HG03558 (cell line): ENCODE measurements at regions not wholly inside any gene's neighbourhood (a gene's known extent, or its start where the extent isn't known, plus 50 kb on each side); places are given as distances from the start of the nearest gene placed in this dataset.

Experiments used
- ATAC-seq: cut with Tn5 transposase; IDR thresholded peaks from one replicate; pipeline ENCODE4 v1.9.1; 2021; ENCODE audit warnings: moderate number of reproducible peaks; ENCODE audit not compliant: unreplicated experiment; ENCODE audit errors: extremely low read depth

DNA sequence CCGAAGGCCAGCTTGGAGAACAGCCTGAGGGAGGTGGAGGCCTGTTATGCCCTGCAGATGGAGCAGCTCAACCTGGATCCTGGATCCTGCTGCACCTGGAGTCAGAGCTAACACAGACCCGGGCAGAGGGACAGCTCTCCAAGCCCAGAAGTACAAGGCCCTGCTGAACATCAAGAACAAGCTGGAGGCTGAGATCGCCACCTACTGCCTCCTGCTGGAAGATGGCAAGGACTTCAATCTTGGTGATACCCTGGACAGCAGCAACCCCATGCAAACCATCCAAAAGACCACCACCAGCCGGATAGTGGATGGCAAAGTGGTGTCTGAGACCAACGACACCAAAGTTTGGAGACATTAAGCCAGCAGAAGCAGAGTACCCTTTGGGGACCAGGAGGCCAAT, 223.5 kb upstream of the ID4 start:
- no peak for ATAC-seq

GRCh38 chr6:19616022-19616421, 221.1 kb upstream of the ID4 start:
- ATAC-seq = no peak

DNA sequence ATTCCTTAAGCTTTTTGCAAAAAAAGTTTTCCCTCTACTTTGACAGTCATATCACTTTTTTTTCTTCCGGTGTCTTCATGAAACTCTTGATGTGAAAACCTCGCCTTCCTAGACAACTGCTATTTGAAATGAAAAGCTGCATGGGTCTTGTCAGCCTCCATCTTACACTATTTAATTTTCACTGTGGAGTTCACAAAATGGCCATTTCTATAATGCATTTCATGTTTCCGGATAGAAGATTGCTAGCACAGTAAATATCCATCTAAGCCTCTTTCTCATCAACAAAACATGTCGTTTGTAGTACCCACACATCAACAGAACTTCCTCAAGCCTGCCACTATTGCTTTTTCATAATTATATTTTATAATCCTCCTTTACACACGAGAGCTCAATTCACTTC, 204.9 kb upstream of the ID4 start:
- no peak for ATAC-seq

DNA sequence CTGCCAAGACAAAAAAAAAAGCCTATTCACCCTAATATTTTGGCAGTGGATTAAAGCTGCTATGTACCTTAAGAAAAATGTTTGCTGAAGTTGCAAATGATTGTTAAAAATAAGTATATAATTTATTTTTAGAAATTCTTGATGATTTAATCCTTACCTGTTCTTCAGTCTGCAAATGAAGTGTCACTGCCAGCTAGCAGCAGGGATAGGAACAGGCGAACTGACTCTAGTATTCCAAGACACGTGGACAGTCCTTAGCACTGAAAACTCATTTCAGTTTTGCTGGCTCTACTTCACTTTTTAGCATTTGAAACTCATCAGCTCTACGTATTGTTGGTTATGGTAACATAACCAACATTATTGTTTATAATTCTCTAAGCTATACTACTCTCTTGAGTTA, 204.4 kb upstream of the ID4 start:
- no peak for ATAC-seq

GRCh38 chr6:19635728-19636127, 201.4 kb upstream of the ID4 start:
- no peak for ATAC-seq

DNA sequence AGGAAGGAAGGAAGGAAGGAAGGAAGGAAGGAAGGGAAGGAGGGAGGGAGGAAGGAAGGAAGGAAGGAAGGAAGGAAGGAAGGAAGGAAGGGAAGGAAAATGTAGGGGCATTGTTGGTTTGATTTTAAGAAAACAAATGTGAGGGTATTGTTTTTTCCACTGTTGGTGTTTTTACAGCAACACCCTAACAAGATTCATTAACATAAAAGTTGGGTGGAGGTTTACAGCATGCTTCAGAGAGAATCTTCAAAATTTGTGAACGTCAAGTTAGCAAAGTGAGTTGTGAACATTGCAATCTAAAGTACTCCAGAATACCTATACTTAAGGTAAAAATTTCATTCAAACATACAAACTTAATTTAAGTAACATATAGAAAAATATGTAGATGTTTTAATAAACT, 200.2 kb upstream of the ID4 start:
- ATAC-seq = no peak

DNA sequence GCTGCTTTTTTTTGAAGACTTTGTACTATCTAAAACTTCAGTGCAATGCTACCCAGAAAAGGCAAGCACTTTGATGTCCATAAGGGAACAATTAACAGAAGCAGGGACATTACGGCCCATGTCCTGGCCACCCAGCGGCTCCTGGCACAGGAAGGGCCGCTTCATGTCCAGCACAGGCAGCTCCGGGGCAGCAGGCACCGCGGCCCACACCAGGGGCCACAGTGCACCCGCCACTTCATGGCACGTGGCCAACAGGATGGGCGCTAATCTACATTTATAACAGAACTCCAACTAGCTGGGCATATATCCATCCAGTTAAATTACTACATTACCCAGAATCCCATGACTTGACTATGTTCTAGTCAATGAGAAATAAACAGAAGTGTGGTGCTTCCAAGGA, 198.2 kb upstream of the ID4 start:
- ATAC-seq = no peak

DNA sequence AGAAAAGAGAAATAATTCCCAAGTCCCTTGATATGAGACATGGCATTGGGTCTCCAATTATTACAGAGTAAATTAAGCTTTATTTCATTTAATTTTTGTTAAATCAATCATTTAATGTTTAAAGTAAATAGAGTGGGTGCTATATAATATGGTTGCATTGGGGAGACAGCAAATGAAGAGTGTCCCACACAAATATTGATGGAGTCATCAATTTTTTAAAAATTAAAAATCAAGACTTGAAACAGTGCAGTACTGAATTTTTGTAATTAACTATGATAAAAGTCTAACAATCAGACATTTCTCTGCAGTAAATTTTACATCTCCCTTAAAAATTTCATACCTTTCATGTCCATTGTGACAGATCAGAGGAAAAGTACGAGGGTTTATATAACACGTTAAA, 193.9 kb upstream of the ID4 start:
- ATAC-seq = no peak

DNA sequence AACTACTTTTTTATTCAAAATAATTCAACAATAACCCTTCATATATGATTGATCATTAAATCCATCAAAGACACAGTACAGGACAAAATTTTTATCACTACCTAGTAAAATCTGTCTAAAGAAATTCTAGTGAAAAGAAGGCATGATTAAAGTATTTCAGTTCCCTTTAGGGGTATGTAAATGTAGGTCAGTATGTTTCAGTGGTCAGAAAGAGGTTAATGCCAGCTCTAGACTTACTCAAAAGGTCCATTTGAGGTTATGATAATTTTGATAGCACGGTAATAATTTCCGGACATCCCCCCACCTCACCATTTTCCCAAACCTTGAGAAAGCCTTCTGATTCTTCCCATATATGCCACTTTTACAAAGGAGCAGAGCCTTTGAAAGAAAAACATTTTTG, 193.5 kb upstream of the ID4 start:
- no peak for ATAC-seq

DNA sequence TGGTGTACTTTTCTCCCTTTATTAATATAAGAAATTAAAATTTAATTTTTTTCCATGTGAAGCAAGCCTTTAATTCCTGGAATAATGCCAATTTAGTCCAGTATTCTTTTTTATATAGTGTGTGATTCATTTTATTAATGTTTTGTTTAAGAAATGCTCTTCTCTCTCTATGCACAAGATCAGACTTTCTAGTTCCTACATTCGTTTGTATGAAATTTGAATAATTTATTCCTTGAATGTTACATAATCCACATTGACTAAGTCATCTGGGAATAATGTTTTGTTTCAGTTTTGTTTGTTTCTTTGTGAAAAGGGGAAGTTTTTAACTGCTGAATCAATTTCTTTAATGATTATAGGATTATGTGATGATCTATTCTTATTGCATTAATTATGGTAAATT, 181.4 kb upstream of the ID4 start:
- no peak for ATAC-seq

DNA sequence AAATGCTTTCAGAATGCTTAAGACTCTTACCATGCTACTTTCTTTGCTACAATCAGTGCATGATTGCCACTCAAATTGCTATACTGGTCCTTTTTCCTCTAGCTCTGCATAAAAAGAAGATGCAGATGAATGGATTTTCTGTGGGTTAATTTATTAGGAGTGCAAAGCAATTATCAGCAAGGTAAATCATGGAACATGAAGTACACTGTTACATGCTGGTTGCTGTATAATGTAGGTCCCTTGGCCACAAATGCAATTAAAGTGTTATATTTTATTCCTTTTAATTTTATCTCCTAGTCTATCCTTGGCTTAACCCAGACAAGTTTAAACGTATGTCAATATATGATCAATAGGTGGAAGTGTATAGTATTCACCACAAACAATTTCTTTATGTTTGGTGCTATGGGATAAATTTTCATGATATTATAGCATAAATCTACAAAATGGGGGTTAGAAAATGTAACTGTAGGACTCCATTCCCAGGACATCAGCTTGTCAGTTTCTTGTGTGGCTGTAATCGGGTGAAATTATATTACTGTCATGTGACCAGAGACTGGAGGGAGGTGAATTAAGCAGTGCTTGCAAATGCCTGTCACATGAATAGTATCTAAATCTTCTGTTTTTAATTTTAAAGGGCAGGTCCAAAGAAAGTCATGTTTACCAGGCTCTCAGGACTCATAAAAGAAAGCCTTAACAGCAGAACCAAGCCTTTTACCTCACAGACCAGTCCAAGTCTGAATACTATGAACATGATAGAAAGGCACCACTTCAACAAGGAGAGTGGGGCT, 176.9 kb upstream of the ID4 start:
- no peak for ATAC-seq

- no peak for ATAC-seq
These were observed 174.3 kb upstream of the ID4 start for GRCh38 chr6:19662911-19663310.

DNA sequence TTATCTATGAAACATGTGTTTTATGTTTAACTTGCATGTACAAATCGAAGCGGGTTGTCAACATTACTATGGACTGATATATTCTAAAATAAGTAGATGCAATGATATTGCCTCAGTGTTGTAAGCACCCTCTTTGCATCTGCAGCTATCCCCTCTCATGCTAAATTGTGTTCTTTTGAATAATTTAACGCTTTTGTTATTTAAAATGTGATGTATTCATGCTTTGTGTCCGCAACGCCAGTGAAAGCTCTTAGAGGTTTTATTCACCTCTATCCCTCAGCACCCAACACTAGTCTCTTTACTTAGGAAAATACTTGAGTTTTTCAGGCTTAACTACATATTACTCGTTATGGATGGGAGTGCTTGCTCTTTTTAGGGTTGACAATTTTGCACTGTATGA, 173.7 kb upstream of the ID4 start:
- ATAC-seq = no peak

DNA sequence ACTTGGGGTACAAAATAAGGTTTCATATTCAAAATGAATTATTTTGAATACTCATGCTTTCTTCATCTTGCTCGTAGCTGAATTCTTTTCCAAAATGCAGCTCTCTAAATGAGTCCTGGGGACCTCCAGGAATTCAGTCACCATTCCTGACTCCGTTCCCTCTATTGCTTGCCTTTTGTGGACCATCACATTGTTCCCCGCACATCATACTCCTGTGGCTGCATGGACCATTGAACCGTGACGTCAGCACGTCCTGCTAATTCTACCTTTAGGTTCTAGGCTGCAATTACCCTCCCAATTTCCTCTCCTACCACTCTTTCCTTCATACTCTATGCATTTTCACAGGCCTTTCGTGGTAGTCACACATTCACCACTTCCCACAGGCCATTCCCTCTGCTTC, 173.1 kb upstream of the ID4 start:
- ATAC-seq = no peak

GRCh38 chr6:19664878-19665612, 172.1 kb upstream of the ID4 start:
- no peak for ATAC-seq

DNA sequence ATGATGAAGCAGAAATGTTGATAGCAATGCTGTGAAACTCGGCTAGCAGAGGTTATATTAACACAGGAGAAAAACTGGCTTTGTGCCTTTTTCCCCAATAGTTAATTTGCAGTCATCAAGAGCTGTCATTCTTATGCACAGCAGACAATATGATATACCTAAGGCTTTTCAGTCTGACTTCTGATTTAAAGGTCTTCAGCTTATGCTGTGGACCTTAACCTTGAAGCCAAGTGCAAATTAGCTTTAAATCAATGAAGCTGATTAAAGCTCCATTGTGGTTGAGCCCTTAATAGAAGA, 171.6 kb upstream of the ID4 start:
- no peak for ATAC-seq

- no peak for ATAC-seq
These were observed 168.5 kb upstream of the ID4 start for GRCh38 chr6:19668710-19669109.

GRCh38 chr6:19669206-19669605, 168.0 kb upstream of the ID4 start:
- no peak for ATAC-seq

- no peak for ATAC-seq
These were observed 154.3 kb upstream of the ID4 start for GRCh38 chr6:19682859-19683258.

DNA sequence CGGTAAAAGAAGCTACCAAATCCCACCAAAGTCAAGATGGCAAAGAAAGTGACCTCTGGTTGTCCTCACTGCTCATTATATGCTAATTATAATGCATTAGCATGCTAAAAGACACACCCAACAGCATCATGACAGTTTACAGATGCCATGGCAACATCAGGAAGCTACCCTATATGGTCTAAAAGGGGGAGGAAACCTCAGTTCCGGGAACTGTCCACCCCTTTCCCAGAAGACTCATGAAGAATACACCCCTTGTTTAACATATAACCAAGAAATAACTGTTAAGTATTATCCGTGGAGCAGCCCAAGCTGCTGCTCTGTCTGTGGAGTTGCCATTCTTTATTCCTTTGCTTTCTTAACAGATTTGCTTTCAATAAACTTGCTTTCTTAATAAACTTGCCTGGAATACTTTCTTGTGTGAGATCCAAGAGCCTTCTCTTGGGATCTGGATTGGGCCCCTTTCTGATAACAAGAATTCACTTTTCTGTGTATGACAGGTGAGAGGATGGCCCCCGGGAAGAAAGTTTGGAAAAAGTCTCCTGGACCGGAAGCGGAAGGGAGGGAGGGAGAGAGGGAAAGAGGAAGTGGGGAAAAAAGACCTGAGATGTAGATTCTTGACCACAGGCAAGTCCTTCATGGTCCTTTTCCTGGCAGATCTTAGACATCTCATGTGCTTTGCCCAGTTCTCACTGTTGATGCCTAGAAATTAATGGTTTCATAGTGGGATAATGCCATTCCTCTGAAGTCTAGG, 146.7 kb upstream of the ID4 start:
- no peak for ATAC-seq

GRCh38 chr6:19691465-19692167, 145.6 kb upstream of the ID4 start:
- no peak for ATAC-seq
